GM19099 (cell line): ENCODE measurements at regions not wholly inside any gene's neighbourhood (a gene's known extent, or its start where the extent isn't known, plus 50 kb on each side); places are given as distances from the start of the nearest gene placed in this dataset.

Experiments
- POLR2A ChIP-seq: IDR thresholded peaks from 3 replicates; pipeline ENCODE4 v1.6.1; 2011; ENCODE audit warnings: low read depth; ENCODE audit not compliant: insufficient read length; ENCODE audit errors: extremely low read depth

DNA sequence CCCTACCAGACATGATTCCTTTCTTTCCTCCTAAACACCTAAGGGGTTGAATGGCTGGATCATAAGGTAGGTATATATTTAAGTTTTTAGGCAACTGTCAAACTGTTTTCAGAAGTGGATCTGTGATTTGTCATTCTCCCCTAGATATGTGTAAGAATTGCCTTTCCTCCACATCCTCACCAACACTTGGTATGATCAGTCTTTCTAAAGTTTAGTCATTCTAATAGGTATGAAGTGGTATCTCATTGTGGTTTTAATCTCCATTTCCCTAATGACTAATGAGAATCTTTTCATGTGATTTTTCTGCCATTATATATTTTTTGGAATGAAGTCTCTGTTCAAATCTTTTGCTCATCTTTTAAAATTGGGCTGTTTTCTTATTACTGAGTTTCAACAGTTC, 122.1 kb downstream of the TFCP2L1 start:
- TF ChIP-seq POLR2A = no peak

DNA sequence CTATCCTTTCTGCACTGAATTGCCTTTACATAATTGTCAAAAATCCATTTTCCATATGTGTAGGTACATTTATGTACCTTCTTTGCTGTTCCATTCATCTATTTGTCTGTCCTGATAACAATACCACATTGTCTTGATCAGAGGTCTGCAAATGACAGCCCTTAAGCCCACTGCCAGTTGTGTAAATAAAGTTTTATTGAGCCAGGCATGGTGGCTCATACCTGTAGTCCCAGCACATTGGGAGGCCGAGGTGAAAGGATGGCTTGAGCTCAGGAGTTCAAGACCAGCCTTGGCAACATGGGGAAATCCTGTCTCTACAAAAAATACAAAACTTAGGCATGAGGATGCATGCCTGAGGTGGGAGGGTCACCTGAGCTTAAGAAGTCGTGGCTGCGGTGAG, 121.0 kb downstream of the TFCP2L1 start:
- no peak for TF ChIP-seq POLR2A

DNA sequence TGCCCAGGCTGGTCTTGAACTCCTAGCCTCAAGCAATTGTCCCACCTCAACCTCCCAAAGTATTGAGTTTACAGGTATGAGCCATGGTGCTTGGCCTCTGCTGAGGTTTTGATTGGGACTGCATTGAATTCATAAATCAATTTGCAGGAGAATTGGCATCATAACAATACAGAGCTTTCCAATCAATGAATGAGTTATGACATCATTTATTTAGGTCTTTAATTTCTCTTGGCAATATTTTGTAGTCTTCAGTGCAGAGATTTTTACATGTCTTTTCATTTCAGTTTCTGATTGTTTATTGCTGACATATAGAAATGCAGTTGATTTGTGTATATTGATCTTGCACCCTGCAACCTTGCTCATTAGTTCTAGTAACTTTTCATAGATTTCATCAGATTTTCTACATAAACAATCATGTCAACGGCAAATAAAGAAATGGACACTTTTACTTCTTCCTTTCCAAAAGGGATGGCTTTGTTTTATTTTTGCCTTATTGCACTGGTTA, 119.9 kb downstream of the TFCP2L1 start:
- no peak for TF ChIP-seq POLR2A
